RPMI7951 (cell line): ENCODE measurements at regions not wholly inside any gene's neighbourhood (a gene's known extent, or its start where the extent isn't known, plus 50 kb on each side); places are given as distances from the start of the nearest gene placed in this dataset.

ENCODE experiments used
- DNase-seq: peaks from one replicate; pipeline ENCODE4 v3.0.0-alpha.2; 2012; ENCODE audit warnings: low read depth

- peak; percentile 43 for DNase-seq
Measured at GRCh38 chr10:29158066-29158465, 130.8 kb upstream of the LYZL1 start.

- peak; percentile 99 for DNase-seq
Measured at GRCh38 chr10:29160150-29160617, 128.7 kb upstream of the LYZL1 start.

- DNase-seq, result peak; percentile 97
Measured at GRCh38 chr10:29163746-29164145, 125.1 kb upstream of the LYZL1 start.

GRCh38 chr10:29166713-29167112 lies 122.2 kb upstream of the LYZL1 start:
- DNase-seq, result no peak

- peak; percentile 48 for DNase-seq
Measured at GRCh38 chr10:29169021-29169420, 119.8 kb upstream of the LYZL1 start.

GRCh38 chr10:29171717-29172116 lies 117.2 kb upstream of the LYZL1 start:
- no peak for DNase-seq

- peak; percentile 37 for DNase-seq
Measured at GRCh38 chr10:29174389-29174788, 114.5 kb upstream of the LYZL1 start.

- DNase-seq, result peak; percentile 38
Measured at GRCh38 chr10:29176845-29177832, 111.7 kb upstream of the LYZL1 start.

GRCh38 chr10:29181936-29182335 lies 106.9 kb upstream of the LYZL1 start:
- DNase-seq, result no peak

- DNase-seq, result no peak
Measured at GRCh38 chr10:29183301-29183945, 105.4 kb upstream of the LYZL1 start.

- DNase-seq, result no peak
Measured at GRCh38 chr10:29184205-29185000, 104.5 kb upstream of the LYZL1 start.

- DNase-seq, result no peak
Measured at GRCh38 chr10:29185050-29185449, 103.8 kb upstream of the LYZL1 start.

GRCh38 chr10:29186221-29186620 lies 102.6 kb upstream of the LYZL1 start:
- DNase-seq, result peak; percentile 53

GRCh38 chr10:29189256-29189655 lies 99.6 kb upstream of the LYZL1 start:
- DNase-seq, result peak; percentile 97

GRCh38 chr10:29191674-29192073 lies 97.2 kb upstream of the LYZL1 start:
- peak; percentile 22 for DNase-seq

- DNase-seq, result no peak
Measured at GRCh38 chr10:29199339-29199738, 89.5 kb upstream of the LYZL1 start.

GRCh38 chr10:29199941-29200679 lies 88.8 kb upstream of the LYZL1 start:
- DNase-seq, result peak; percentile 45

GRCh38 chr10:29202386-29202940 lies 86.4 kb upstream of the LYZL1 start:
- no peak for DNase-seq

- DNase-seq, result no peak
Measured at GRCh38 chr10:29203432-29203831, 85.4 kb upstream of the LYZL1 start.

GRCh38 chr10:29204070-29204800 lies 84.6 kb upstream of the LYZL1 start:
- DNase-seq, result no peak
